Neural cell (in vitro differentiated cells): ENCODE measurements at regions not wholly inside any gene's neighbourhood (a gene's known extent, or its start where the extent isn't known, plus 50 kb on each side); places are given as distances from the start of the nearest gene placed in this dataset.

Experiments
- CTCF ChIP-seq: fragments of 450-650 bp; IDR thresholded peaks from 2 replicates; pipeline ENCODE4 v1.5.1; 2014; ENCODE audit warnings: antibody characterized with exemption, mild to moderate bottlenecking, moderate library complexity; ENCODE audit not compliant: poor library complexity, severe bottlenecking
- EZH2 ChIP-seq: fragments of 200-600, 300-800 bp; shearing (Covaris generic), sonication (generic); IDR thresholded peaks from 2 replicates; pipeline ENCODE4 v1.6.1; 2014; ENCODE audit warnings: antibody characterized with exemption, low read length, borderline replicate concordance, mild to moderate bottlenecking; ENCODE audit not compliant: insufficient read depth, poor library complexity, severe bottlenecking
- POLR2AphosphoS5 ChIP-seq: IDR thresholded peaks from 2 replicates; pipeline ENCODE4 v1.6.1; 2012

GRCh38 chr5:113901718-113902117, 388.2 kb downstream of the YTHDC2 start:
- no peak for TF ChIP-seq CTCF
- no peak for TF ChIP-seq POLR2AphosphoS5
- no peak for TF ChIP-seq EZH2
